Stimulated activated CD4-positive, alpha-beta T cell treated with anti-CD3 and anti-CD28 coated beads, Interleukin-1b, Interleukin-23, amount 100 ng/mL, for 48 hours (primary cell): ENCODE measurements at regions not wholly inside any gene's neighbourhood (a gene's known extent, or its start where the extent isn't known, plus 50 kb on each side); places are given as distances from the start of the nearest gene placed in this dataset.

Experiments used
- DNase-seq: peaks from one replicate; pipeline ENCODE4 v3.0.0-alpha.2; 2020

DNA sequence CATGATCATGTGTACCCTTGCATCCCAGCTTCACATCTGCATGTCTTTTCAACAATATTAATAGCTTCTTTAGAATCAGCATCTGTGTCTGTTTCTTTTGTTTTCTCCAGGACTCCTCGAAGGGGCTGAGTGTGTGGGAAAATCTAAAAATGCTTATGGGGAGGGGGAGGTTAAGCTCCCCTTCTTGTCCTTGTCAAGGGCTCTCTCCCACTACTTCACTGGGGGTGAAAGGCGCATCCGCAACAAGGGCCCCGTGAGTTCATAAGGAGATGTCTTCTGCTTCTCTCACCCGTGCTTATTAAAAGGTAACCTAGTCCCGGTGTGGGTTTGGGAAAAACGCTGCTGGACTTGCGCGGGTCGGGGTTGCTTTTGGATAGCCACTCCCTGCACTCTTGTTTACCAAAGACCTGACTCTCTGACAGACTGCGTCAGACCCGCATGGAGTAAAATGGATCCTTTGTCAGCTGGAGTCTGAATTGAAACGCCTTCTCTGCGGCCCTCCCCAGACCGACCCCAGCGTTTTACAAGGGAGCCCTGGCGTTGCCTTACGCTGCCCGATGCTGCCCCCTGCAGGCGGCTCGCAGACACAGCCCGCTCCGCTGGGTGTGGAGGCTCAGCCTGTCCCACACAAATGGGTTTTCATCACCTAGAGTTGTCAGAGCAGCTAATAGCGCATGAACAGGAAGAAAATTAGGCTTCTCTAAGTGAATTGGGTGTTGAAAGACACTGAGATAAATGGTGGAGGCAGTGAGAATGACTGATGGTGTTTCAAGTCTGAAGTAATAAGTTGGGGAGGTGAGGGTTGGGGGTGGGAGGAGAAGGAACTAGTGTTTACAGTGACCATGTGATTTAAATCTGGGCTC, 53.8 kb downstream of the IER5 start:
- DNase-seq: peak; percentile 91

DNA sequence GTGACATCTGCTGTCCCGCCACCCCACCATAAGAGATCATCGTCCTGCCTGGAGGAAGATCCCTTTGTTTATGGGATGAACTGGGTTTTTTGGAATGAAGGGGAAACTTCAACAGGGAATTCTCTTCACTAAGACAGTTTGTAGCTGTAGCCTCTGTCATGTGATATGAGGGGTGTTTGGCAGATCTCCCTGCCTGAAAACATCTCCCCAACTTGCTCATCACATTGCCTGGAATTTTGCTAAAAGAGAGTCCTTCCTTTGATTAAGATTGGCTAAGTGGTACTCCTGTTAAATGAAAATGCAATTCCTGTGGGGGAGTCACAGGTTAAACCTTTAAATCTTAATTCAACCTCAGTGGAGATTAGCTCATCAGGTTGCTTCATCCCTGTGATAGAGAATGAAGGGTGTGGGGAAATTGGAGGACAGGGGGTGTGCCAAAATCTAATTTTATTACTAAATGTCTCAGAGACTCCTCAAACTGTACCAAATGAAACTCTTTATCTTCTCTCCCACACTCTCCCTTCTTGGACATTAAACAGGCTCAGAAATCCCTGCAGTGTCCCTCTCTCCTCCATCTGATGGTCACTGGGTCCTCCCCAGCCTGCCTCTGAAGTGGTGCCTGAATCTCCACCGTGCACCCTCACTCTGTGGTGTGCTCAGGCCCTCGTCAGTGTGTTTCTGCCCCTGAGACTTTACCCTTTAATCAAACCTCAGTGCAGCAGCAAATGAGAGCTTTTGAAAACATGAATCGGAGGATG, 54.8 kb downstream of the IER5 start:
- DNase-seq: no peak

GRCh38 chr1:181144238-181144637, 55.7 kb downstream of the IER5 start:
- no peak for DNase-seq

- DNase-seq: no peak
Observed at GRCh38 chr1:181148636-181149035, 60.1 kb downstream of the IER5 start.

GRCh38 chr1:181149326-181150125, 61.0 kb downstream of the IER5 start:
- DNase-seq: peak; percentile 69

- DNase-seq: no peak
Observed at GRCh38 chr1:181150273-181150672, 61.8 kb downstream of the IER5 start.

GRCh38 chr1:181150842-181151241, 62.3 kb downstream of the IER5 start:
- no peak for DNase-seq

DNA sequence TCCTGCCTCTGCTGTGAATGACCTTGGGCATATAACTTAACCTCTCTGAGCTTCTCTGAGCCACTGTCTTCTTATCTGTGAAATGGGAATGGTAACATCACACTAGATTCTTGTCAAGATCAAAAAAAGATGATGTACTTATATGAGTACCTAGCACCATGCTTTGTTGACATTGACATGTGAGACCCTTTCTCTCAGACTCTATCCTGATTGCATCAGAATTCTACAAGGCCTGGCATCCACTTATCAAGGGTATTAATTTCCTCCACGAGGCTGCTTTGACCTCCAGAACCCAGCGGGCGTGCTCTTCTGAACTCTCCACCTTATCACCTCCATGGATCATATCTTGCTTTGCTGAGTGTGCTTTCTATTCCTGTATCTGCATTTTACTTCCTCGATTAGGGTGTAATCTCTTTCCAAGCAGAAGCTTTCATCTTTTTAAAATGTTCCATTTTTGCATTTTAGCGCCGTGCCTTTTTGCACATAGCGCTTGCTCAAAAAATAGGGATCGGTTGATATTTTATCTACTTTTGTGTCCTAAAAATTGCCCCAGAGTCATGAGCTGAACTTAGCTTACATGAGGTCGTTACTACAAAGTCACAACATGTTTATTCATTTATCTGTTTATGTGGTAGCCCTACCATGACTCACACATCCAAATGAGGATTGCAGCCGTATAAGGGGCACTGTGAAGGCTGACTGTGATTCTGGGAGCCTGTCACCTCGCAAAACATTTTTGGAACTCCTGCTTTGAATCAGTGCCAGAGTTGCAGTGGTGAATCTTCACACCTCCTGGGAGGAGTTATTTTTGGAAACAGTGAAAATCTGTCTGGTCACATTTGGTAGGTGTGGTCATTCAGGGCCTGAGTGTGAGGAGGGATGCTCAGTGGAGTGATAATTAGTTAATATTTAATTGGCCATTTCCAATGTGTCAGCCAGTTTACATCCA, 63.2 kb downstream of the IER5 start:
- no peak for DNase-seq

- DNase-seq: no peak
Observed at GRCh38 chr1:181152892-181153633, 64.6 kb downstream of the IER5 start.

DNA sequence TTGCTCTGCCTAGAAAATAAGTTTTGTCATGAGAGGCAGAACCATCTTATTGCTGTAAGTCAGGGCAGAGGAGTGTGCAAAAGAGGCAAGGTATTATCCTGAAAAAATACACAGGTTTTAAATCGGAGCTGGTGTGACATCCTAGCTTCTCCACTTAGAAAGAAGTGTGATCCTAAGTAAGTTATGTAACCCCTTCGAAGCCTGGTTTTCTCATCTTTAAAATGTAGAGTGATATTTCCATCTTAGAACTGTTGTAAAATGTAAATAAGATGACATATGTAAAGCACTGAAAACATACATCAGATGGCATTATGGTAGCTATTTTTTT, 65.1 kb downstream of the IER5 start:
- no peak for DNase-seq

GRCh38 chr1:181155339-181155738, 66.8 kb downstream of the IER5 start:
- DNase-seq: no peak

DNA sequence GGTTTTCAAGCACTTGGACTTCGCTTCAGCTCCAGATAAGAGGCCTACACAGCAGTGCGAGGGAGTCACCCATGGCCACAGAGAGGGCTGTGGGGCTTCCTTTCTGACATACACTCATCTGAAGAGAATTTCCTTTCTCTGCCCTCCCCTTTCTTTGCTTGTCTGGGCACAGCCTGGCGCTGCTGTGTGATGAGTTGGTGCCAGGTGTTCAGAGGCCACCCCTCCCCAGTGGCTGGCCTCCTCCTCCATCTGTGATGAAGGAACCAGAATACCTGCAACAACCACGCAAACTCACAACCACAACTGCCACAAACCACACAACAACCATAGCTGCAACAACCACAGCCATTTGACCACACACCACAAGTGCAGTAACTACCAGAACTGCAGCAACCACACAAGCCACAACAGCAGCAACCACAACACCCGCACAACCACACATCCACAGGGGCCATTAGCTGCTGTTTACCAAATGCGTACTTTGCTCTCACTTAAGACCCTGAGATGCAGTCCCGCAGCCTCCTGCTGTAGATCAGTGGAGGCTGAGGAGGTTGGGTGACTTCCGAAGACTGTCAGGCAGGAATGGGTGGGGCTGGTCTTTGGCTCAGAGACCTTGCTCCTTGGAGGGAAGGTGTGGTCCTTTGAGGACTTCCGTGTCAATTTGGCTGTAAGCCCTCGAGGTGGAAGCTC, 71.1 kb downstream of the IER5 start:
- DNase-seq: peak; percentile 47

DNA sequence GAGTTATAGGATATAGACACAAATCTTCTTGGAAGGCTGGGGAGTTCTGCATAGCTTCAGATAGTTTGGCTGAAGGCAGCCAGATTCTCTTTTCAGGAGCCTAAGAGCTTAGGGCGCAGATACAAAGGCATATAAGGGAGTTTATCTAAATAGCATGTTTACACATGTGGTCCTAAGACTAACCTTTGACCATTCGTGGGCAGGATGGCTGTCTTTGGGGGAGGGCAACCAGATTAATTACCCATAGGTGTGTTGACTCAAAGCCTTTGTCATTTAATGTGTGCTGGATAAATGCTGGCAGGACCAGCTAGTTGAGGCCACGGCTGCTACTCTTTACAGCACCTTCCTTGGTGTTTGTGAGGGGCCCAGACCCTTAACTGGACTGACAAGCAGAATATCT, 71.8 kb downstream of the IER5 start:
- DNase-seq: no peak

DNA sequence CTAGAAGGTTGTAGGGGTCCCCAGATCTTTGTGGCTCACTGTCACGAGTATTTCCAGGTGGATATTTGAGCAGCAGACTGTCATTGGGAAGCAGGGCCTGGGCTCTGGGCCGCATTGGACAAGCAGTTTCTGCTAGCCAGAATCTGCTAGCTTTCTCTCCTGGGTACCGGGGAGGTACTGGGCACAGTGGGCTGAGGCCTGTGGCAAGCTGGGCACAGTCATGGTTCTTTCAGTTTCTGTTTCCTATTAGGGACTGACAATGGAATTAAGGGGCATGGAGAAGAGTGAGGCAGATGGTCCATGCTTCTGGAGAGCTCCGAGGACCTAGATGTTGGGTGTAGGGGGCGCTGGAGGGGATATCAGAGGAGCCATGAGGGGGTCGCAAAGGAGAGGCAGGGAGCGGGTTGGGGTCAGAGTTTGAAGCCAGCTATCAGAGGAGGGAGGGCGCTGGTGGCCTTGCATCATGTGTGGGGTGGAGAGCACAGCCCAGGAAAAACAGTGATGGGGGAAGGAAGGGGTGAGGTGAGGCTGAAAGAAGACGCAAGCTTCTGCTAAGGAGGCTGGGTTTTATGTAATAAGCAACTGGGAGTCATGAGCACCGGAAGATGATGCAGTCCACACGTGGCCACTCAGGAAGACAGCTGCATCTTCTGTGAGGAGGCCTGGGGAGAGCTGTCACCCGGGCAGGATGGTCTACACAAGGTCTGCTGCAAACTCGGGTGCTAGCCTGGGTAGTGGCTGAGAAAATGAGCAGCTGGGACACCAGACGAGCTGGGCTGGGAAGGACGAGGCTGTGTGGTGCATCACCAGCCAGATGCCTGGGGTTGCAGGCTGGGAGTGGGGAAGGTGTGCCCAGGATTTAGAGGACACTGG, 72.7 kb downstream of the IER5 start:
- no peak for DNase-seq

- DNase-seq: no peak
Observed at GRCh38 chr1:181163662-181164061, 75.2 kb downstream of the IER5 start.

DNA sequence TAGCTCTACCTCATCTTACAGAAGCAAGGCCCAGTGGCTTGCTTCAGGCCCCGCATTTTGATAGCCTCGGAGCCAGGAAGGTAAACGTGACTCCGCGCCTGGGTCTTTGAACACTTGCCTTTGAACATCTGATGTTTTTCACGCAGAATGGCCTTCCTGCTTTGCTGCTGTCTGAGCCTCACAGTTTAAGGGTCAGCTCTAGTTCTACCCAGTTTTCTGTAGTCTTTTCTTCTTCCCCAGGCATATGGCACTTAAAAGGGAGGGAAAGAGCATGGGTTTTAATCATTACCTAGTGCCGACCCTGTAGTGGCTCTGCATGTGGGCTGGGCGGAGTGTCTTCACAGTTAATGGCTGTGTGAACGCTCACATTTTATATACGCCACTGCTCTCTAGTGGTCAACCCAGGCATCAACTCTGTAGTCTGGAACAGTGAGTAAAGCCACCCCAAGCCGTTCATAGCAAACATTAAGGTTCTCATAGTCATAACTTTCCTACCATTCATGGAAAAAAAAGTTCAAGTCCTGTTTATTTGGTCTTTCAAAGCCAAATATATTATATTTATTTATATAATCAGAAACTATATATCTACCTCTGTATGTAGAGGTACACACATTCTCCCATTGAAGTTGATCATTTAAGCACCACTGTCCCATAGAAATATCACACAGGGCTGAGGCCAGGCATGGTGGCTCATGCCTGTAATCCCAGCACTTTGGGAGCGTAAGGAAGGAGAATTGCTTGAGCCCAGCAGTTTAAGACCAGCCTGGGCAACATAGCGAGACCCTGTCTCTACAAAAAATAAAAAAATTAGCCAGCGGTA, 78.1 kb downstream of the IER5 start:
- peak; percentile 78 for DNase-seq

- DNase-seq: no peak
Observed at GRCh38 chr1:181169281-181169865, 80.9 kb downstream of the IER5 start.

GRCh38 chr1:181170194-181170593, 81.7 kb downstream of the IER5 start:
- DNase-seq: no peak

- DNase-seq: no peak
Observed at GRCh38 chr1:181172082-181172481, 83.6 kb downstream of the IER5 start.
